B cell (primary cell): ENCODE measurements at regions not wholly inside any gene's neighbourhood (a gene's known extent, or its start where the extent isn't known, plus 50 kb on each side); places are given as distances from the start of the nearest gene placed in this dataset.

Source experiments
- ATAC-seq: fragments of 200-7000 bp; cut with Tn5 transposase; one replicate; pipeline ENCODE4 v1.10.0; 2021; ENCODE audit warnings: low read depth, mild to moderate bottlenecking, moderate number of reproducible peaks, moderate library complexity
- CTCF ChIA-PET: fragments of 350-600 bp; sonication (Branson Sonifier 250); formaldehyde crosslinking; loops from one replicate; lab custom pipeline; 2021; ENCODE audit warnings: antibody characterized with exemption, inconsistent platforms; lab: Charles Lee
- POLR2A ChIA-PET: fragments of 350-600 bp; sonication (Branson Sonifier 250); formaldehyde crosslinking; loops from one replicate; lab custom pipeline; 2021; ENCODE audit warnings: antibody characterized with exemption; lab: Charles Lee
- DNase-seq: peaks from one replicate; pipeline ENCODE4 v3.0.0; 2013
- H2AFZ ChIP-seq: 2 replicates; pipeline ENCODE4 v1.6.1; 2012; ENCODE audit warnings: mild to moderate bottlenecking, low read depth, low read length; ENCODE audit not compliant: insufficient read depth, poor library complexity, severe bottlenecking
- H3K27ac ChIP-seq, 2 donors: 1 replicate in 1 of 2; 2 replicates in 1 of 2; pipeline ENCODE4 v1.5.1; 2012 to 2013; ENCODE audit warnings: low read length in 2 of 2, mild to moderate bottlenecking in 2 of 2, moderate library complexity in 1 of 2
- H3K27me3 ChIP-seq, 4 experiments: fragments of 200-600 bp in 1 of 4; sonication (generic) in 1 of 4; replicated peaks in 1 of 4; 1 replicate in 2 of 4; 2 replicates in 2 of 4; pipeline versions ENCODE4 v1.6.1 to v1.7.0; 2013 to 2016; ENCODE audit warnings: low read length in 3 of 4, mild to moderate bottlenecking in 2 of 4, mixed read lengths in 1 of 4, moderate library complexity in 1 of 4; ENCODE audit not compliant: insufficient read depth in 4 of 4, control insufficient read depth in 3 of 4; ENCODE audit errors: control extremely low read depth in 1 of 4
- H3K36me3 ChIP-seq, 2 experiments: replicated peaks in 1 of 2; 1 replicate in 1 of 2; 2 replicates in 1 of 2; pipeline versions ENCODE4 v1.6.1 to v1.7.1; 2013; ENCODE audit warnings: low read length in 1 of 2; ENCODE audit not compliant: insufficient read depth in 2 of 2, control insufficient read depth in 1 of 2; ENCODE audit errors: control extremely low read depth in 1 of 2, extremely low read depth in 1 of 2
- H3K4me1 ChIP-seq, 2 donors: fragments of 200-600 bp in 1 of 2; sonication (generic) in 1 of 2; 1 replicate in 1 of 2; 2 replicates in 1 of 2; pipeline versions ENCODE4 v1.5.1 to v1.6.1; 2013 to 2017; ENCODE audit warnings: low read length in 2 of 2; ENCODE audit not compliant: control insufficient read depth in 2 of 2, insufficient read depth in 2 of 2
- H3K4me2 ChIP-seq: replicated peaks from 2 replicates; pipeline ENCODE3; 2012; ENCODE audit warnings: mild to moderate bottlenecking, low read depth, low read length; ENCODE audit not compliant: poor library complexity, severe bottlenecking
- H3K4me3 ChIP-seq, 5 experiments: fragments of 200-600 bp in 1 of 5; sonication (generic) in 1 of 5; 1 replicate in 3 of 5; 2 replicates in 2 of 5; pipeline versions ENCODE4 v1.5.1 to v1.7.0; 2011 to 2016; ENCODE audit warnings: low read length in 4 of 5, mild to moderate bottlenecking in 4 of 5, low read depth in 2 of 5, control low read depth in 1 of 5, moderate library complexity in 1 of 5; ENCODE audit not compliant: insufficient read depth in 1 of 5; ENCODE audit errors: control extremely low read depth in 1 of 5, extremely low read depth in 1 of 5
- H3K79me2 ChIP-seq: fragments of 200-600 bp; sonication (generic); one replicate; pipeline ENCODE4 v1.6.0; 2016; ENCODE audit warnings: low read length; ENCODE audit not compliant: control insufficient read depth, insufficient read depth
- H3K9ac ChIP-seq: fragments of 200-600 bp; sonication (generic); 2 replicates; pipeline ENCODE4 v1.6.1; 2017; ENCODE audit warnings: mild to moderate bottlenecking, low read length, moderate library complexity
- H3K9me3 ChIP-seq, 3 donors: one replicate each; pipeline versions ENCODE4 v1.6.1 to v1.7.1; 2013; ENCODE audit warnings: low read length in 2 of 3; ENCODE audit not compliant: control insufficient read depth in 2 of 3, insufficient read depth in 1 of 3; ENCODE audit errors: control extremely low read depth in 1 of 3
- H4K20me1 ChIP-seq: 2 replicates; pipeline ENCODE4 v1.6.0; 2012; ENCODE audit warnings: mild to moderate bottlenecking, low read length; ENCODE audit not compliant: insufficient read depth, control insufficient read depth, poor library complexity, severe bottlenecking
- H3K27ac Mint-ChIP-seq: one replicate; pipeline ENCODE4 v1.8.0; 2021; ENCODE audit warnings: mixed read lengths
- H3K27me3 Mint-ChIP-seq: one replicate; pipeline ENCODE4 v1.8.0; 2021; ENCODE audit warnings: mixed read lengths
- H3K4me1 Mint-ChIP-seq: one replicate; pipeline ENCODE4 v1.8.0; 2021; ENCODE audit warnings: mixed read lengths
- H3K4me3 Mint-ChIP-seq: one replicate; pipeline ENCODE4 v1.8.0; 2021; ENCODE audit warnings: mixed read lengths
- H3K9me3 Mint-ChIP-seq: one replicate; pipeline ENCODE4 v1.8.0; 2022; ENCODE audit warnings: mixed read lengths; ENCODE audit not compliant: insufficient read depth
- EZH2 ChIP-seq: IDR thresholded peaks from 2 replicates; pipeline ENCODE4 v1.6.1; 2012; ENCODE audit warnings: borderline replicate concordance, low read depth, mild to moderate bottlenecking, moderate library complexity, low read length; ENCODE audit not compliant: insufficient read depth, poor library complexity, severe bottlenecking
- WGBS: methylation state at CpG from one replicate; pipeline ENCODE4 v1.1.5; 2013; ENCODE audit warnings: missing lambda C conversion rate; ENCODE audit not compliant: insufficient coverage; 5-methylcytosine and 5-hydroxymethylcytosine counted together
- intact Hi-C: fragments of 100-400 bp; cut with micrococcal nuclease; formaldehyde crosslinking; loops from one replicate; pipeline ENCODE4 v1.10.0; 2022
- TF ChIP-seq, protein P1 (sequence below): fragments of 200-600 bp; IDR thresholded peaks from one replicate; pipeline ENCODE4 v1.8.0; 2022; ENCODE audit warnings: antibody characterized with exemption, mild to moderate bottlenecking

DNA sequence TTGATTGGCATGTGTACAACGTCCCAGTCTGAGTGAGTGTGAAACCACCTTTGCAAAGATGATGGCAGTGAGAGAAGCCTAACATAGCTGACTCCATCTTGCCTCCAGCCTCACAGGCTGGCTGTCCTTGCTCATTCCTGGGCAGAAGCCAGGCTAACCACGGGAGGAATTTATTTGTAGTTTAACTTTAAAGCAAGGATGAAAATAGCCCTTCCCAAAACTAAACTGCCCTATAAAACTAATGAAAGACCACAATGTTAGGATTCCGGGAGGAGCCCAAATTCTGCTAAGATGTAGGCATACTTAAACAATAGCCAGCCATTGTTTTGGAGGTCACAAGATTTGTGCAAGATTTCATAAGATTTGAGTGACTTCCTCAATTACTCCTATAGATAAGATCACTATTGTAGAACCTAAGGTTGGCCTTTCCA is 96.6 kb upstream of the LSM14A start:
- H2AFZ ChIP-seq, result no peak overlapping the region
- no peak overlapping the region for H3K27ac Mint-ChIP-seq

DNA sequence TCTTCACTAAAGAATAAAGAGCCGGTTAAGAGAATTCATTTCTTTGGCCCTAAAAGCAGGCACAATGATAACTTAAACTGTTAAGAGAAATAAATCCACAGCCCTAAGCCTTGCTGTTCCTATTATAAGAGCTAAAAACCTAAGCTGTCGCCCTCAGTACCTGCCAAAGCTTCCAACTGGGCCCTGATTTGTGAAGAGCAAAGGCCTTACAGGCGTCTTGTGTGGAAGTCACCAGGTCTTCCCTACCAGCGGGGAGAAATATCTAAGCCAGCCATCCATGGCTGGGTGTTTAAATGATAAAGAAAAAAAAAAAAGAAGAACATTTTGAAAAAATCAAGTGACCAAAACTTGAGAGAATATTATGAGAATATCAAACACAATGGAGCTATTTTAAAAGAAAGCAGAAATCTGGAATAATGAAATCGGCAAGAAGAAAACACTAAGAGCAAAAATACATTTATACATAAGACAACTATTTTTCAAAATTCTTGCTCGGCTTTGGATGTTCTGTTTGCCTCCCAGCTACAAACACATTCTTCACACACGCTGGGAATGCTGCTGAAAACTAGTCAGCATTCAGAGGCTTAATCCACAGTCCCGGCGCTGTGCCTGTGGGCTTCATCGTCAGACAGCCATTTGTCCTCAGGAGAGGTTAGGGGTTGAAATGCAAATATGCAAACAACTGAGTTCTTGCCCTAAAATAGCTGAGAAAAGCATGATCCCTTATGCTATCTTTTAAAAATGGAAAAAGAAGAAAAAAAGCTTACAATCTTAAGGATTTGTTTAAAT is 89.8 kb upstream of the LSM14A start:
- Histone ChIP-seq H4K20me1 (no peaks in the 10 kb centered on the region), H3K27ac (no peak overlapping the region), H3K79me2 (no peaks in the 10 kb centered on the region), H3K4me3 (no peak overlapping the region), H3K4me2 (no peak overlapping the region), H3K9ac (no peak overlapping the region), H3K4me1 (no peaks in the 10 kb centered on the region), H3K9me3 (peaks cover 0 to 8% (median 0%) of the 10 kb centered on the region in 3 donors), H2AFZ (no peak overlapping the region), H3K27me3 (peaks cover 0 to 7% (median 2%) of the 10 kb centered on the region in 4 experiments), H3K36me3 (no peaks in the 10 kb centered on the region)
- CTCF ChIA-PET, result interaction anchor here (1.5 kb wide), 1 partner anchor 305 kb away, joined by 3 read pairs; no protein-coding TSS in a partner anchor
- H3K9me3 Mint-ChIP-seq, result peaks cover 5% of the 10 kb centered on the region
- 47% methylated on average over 4 of the region's 10 CpGs for WGBS
- intact Hi-C loops, result no loop called here
- H3K27me3 Mint-ChIP-seq, result peaks cover 43% of the 10 kb centered on the region
- POLR2A ChIA-PET, result no interaction called here
- ATAC-seq (no peak), DNase-seq (no peak)
- no peak overlapping the region for H3K4me3 Mint-ChIP-seq
- no peaks in the 10 kb centered on the region for H3K4me1 Mint-ChIP-seq
- no peak for TF ChIP-seq EZH2
- TF ChIP-seq, protein P1, sequence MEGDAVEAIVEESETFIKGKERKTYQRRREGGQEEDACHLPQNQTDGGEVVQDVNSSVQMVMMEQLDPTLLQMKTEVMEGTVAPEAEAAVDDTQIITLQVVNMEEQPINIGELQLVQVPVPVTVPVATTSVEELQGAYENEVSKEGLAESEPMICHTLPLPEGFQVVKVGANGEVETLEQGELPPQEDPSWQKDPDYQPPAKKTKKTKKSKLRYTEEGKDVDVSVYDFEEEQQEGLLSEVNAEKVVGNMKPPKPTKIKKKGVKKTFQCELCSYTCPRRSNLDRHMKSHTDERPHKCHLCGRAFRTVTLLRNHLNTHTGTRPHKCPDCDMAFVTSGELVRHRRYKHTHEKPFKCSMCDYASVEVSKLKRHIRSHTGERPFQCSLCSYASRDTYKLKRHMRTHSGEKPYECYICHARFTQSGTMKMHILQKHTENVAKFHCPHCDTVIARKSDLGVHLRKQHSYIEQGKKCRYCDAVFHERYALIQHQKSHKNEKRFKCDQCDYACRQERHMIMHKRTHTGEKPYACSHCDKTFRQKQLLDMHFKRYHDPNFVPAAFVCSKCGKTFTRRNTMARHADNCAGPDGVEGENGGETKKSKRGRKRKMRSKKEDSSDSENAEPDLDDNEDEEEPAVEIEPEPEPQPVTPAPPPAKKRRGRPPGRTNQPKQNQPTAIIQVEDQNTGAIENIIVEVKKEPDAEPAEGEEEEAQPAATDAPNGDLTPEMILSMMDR, result no peak
- no peak overlapping the region for H3K27ac Mint-ChIP-seq

More for the DNA sequence above, 96.6 kb upstream of the LSM14A start:
- Mint-ChIP-seq H3K4me1 (no peaks in the 10 kb centered on the region), H3K4me3 (no peak overlapping the region), H3K9me3 (peaks cover 3% of the 10 kb centered on the region), H3K27me3 (peaks cover 34% of the 10 kb centered on the region)
- Histone ChIP-seq H4K20me1 (no peaks in the 10 kb centered on the region), H3K9ac (no peak overlapping the region), H3K4me3 (no peak overlapping the region), H3K36me3 (no peaks in the 10 kb centered on the region), H3K9me3 (peaks cover 0 to 3% (median 0%) of the 10 kb centered on the region in 3 donors), H3K27me3 (peaks cover 0 to 1% (median 0%) of the 10 kb centered on the region in 4 experiments), H3K4me2 (no peak overlapping the region), H3K27ac (no peak overlapping the region), H3K4me1 (no peaks in the 10 kb centered on the region), H3K79me2 (no peaks in the 10 kb centered on the region)
- ATAC-seq (no peak), DNase-seq (no peak)
- ChIA-PET CTCF (no interaction called here), POLR2A (no interaction called here)
- intact Hi-C loops, result no loop called here
- no CpG with 5 or more reads among the region's 3 CpGs for WGBS
- no peak for TF ChIP-seq EZH2
- TF ChIP-seq, protein P1, result no peak
